NOMO-1 (cell line): ENCODE measurements at regions not wholly inside any gene's neighbourhood (a gene's known extent, or its start where the extent isn't known, plus 50 kb on each side); places are given as distances from the start of the nearest gene placed in this dataset.
"Not testable (repeated sequence)": the region's sequence is repeated elsewhere in the genome, so short reads cannot be mapped to it uniquely, and the experiment has no call there.

ENCODE experiments used
- DNase-seq, 2 experiments: peaks; one replicate each; lab custom pipeline; 2025; ENCODE audit not compliant: unreplicated experiment in 2 of 2; lab: John Stamatoyannopoulos, UW

DNA sequence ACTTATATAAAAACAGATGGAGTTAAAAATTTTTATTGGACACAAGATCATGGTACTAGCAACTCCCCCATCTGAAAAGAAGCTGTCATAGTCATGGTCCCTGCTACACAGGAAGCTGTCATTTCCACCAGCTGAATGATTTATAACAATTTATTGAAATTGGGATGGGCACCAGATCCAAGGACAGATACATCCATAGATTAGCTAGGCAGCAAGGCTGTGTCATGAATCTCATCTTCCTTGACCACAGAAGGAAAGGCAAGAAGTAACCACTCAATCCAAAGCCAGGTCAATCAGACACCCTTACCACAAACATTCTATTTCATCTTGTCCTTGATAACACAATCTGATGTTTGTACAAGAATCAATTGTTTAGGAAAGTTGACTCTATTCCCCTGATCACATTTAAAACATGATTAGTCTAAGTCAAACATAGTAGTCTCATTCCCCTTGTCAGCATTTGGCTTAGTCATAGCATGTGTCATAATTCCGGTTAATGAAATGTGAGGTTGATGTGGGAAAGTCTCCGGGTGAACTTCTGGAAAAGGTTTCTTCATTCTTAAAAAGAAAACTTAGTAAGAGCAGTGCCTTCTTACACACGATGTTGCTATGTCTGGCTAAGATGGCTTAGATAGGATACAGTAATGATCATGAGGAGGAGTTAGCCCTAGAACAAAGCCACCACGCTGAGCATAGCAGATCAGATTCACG, 462.6 kb upstream of the PAPPA start:
- DNase-seq, result no peak

DNA sequence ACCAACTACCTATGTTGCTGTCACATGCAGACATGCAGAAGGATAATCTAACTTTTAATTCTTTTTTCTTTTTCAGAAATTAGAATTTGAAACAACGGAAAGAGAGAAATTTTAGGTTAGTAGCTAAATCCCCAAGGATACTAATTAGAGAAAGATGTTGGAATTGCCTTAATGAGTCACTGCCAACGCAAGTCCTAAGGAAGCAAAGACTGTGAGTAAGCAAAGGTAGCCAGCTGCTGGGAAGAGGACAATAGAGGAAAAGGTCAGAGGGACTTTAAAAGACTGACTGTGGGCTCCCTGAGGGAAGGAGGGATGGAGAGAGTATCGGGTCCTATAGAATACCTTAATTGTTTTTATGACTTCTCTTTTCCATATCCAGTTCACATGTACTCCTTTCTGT, 461.9 kb upstream of the PAPPA start:
- no peak for DNase-seq

DNA sequence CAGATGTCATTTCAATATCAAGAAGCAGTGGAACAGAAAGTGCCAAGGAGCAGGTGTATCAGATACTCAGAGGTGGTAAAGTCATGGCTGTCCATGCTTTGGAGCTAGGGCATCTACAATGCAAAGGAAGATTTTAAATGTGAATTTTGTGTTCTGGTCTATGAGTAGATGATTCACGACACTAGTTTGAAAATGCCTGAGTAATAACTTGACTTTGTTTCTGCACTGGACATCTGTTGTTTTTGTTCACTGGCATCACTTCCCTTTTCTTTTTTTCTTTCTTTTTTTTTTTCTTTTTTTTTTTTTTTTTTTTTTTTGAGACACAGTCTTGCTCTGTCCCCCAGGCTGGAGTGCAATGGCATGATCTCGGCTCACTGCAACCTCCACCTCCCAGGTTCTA, 460.7 kb upstream of the PAPPA start:
- DNase-seq, result not testable (repeated sequence)

DNA sequence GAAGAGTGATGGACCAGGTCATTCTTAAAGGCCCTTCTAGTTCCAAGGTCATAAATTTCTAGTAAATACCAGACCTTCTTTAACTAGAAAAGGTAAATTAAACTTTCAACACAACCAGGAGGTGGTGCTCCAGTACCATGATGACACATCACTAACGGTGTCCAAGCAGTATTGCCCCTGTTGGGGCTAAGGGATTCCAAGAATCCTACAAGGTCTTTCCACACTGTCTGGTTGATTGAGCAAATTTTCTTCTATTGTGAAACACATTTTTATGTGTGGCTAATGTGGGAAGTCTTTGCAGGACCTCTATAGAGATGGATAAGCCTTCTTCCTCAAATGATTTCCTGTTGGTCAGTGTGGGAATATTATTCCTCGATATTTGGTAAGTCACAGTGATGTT, 459.6 kb upstream of the PAPPA start:
- DNase-seq, result no peak

DNA sequence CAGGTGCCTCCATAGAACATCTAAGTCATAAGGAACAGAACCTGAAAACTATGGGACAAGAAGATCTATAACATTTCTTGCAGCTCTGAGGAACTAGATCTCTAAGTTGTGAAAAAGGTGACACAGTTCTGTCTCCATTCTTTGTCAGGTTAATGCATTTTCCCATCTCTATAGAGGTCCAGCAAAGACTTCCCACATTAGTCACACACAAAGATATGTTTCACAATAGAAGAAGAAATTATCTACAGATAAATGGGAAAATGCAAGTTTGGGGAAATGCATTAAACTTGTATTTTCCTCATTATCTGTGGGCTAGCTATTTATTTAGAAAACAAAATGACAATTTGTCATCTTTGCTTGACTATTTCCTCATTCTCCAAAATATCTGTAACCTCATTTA, 458.6 kb upstream of the PAPPA start:
- DNase-seq, result no peak

DNA sequence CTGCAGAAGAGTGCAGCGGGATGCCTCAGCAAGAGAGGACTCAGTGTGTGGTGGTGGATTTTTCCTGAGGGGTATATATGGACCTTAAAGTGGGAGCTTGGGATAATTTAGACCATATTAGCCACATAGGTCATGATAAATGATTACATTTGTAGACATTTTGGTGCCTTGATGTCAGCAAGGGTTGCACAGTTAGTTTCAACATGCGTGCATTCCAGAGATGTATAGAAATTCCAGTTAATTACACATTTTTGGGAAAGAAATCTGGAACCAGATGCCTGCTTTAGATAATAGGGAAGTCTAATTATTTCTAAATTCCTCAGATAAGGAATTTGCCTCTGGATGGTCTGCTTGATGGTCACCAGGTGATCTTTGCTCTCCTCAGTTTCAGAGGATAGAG, 440.6 kb upstream of the PAPPA start:
- DNase-seq, result no peak

DNA sequence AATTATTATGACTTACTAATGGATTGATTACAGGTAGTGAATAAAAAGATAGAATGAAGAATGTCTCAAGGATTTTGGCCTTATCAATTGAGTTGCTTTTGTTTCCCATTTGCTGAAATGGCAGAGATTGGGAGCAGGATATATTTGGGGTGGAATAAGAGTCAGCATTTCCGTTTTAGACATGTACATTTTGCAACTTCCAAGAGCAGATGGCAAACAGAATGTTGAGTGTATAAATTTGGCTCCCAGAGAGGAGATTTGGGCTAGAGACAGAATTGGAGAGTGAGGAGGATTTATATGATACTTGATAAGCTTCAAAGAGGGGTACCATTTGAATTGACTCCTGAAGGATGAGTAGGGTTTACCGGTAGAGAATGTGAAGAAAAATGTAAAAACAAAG, 437.9 kb upstream of the PAPPA start:
- no peak for DNase-seq

DNA sequence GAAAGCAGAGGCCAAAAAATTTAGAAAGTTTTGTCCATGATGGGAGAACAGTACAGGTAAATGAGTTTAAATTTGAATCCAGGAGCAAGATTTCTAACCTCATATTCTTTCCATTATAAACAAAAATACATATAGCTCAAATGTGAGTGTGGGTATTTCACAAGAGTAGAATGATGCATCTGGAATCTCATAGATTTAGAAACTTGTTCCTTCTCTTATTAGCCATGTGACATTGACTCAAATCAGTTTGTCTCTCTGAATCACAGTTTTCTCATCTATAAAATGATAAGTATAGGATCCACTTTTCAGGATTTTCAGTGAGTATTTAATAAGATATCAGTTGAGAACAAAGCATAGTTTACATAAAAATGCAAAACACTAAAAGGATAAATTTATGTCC, 436.3 kb upstream of the PAPPA start:
- no peak for DNase-seq

DNA sequence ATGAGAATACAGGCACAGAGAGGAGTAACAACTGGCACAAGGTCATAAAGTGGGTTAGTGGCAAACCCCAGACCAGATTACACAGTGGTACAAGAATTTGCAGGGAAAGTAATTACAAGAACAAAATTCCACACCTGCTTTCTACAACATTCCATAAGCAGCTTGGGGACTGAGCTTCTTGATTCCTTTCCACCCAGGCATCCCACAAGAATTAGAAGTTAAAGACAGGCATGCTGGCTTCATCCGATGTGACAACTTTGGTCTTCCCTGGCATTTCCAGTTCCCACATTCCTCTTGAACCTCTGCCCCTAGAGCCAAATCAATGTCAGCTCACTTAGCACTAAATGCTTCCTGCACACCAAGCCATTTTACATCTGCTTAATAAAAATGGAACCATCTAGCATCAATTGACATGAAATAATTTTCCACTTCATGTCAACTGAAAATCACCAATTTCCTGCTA, 435.8 kb upstream of the PAPPA start:
- DNase-seq, result no peak

DNA sequence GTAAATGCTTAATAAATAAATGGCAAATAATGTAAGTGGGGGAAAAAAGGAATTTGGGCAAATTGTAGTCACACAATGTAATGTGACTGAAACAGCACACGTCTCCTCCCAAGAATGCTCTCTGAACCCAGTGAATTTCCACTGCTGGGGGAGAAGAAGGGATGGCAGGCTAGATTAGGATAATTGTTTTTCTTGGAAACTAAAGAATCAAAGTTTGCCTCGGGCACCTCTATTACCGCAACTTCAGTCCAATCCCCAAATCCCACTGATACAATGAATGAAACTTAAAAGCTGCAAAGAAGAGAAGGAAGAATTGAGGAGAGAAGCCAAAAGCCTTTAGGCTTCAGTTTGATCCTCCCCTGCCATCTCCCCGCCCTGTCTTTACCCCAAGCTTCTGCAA, 423.2 kb upstream of the PAPPA start:
- DNase-seq, result no peak

DNA sequence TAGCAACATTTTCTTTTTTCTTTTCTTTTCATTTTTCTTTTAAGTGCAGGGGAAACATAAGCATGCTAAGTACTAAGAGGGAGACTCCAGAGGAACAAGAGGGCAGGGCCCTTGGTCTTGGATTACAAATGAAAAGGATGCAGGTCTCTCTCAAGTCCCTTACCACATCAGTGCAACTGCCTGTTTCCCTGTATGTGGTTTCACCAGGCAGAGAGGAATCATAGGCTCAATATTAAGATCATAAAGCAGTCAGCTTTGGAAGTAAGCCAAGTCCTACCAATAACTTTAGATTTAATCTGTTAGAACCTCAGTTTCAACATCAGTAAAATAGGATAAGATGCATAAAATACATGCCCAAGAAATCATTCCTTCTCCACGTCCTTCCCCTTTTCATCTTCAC, 422.7 kb upstream of the PAPPA start:
- DNase-seq, result no peak

DNA sequence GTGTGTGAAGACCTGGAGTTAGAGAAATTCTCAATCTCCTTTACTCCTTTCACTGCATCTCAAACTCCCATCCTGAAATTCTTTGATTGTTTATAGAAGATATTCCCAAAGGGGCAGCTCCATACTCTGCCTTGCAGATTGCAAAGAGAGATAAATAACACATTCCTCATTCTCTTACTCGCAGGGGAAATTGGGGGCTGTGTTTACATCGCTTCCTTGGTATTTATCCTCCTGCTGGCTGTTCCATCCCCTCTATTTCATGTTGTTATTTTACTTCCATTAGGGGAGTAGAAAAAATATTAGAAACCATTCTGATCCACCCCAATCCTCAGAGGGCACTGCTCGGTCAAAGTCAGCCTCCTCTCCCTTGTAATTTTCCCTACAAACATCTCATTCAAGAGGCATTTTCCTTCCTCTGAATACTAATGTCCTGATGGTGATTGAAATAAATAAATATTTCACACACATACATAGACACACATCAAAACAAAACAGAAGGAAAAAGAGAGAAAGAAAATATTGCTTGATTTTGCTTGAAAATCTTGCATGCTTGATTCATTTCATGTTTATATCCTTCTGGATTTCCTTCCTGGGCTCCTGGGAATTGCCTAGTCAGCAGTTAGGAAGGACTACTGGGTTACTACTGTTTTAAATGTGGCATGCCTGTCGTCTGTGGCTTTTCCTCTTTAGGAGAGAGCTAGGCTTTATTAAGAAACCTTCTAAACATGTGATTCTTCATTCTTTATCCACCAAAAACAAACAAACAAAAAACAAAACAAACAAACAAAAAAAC, 420.1 kb upstream of the PAPPA start:
- no peak for DNase-seq

DNA sequence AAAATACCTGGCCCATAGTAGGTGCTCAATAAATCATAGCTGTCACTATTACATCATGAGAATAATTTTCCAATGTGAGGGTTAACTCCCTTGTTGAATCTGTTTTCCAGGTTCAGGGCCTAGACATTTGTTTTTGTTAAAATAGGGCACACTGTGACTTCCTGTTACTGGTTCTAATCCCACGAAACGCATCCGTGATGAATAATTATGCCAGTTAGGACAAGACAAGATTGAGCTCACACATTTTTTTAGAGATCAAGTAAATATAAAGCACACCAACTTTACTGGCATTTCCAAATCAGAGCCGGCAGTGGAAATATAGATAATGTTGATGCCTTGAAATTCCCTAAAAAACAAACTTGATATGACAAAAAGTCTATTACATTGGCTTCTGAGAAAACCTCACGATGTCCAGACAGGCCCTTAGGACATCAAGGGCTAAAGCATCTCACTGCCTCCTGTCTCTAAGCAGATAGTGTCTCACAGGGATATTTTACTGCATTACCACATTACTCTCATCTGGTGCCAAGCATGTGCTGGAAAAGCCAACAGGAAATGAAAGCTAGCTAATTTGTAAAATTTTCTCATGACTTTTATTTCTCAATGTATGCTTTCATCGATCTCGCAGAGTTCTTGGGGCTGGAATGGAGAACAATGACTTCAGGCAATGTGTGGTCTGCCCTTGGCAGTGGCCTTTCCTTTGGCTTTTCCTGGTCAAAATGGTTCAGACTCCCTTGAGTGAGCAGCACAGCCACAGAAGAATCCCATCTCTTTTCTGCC, 414.3 kb upstream of the PAPPA start:
- no peak for DNase-seq

DNA sequence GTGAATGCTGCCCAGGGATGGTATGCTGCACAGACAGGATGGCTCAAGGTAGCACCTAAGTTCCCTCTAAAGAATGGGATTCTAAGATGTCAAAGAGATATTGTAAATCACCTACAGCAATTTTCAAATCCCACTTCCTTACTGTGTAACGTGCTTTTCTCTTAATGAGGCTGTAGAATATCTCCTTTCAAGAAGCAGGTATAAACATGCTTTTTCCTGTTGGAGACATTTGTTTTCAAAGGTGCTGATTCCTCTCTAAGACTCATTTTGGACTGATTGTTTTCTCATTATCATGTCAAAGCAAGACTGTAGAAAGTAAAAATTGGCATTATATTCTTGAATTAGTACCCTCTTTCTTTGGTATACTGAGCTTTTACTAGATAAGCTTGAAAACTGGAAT, 412.6 kb upstream of the PAPPA start:
- DNase-seq, result no peak

DNA sequence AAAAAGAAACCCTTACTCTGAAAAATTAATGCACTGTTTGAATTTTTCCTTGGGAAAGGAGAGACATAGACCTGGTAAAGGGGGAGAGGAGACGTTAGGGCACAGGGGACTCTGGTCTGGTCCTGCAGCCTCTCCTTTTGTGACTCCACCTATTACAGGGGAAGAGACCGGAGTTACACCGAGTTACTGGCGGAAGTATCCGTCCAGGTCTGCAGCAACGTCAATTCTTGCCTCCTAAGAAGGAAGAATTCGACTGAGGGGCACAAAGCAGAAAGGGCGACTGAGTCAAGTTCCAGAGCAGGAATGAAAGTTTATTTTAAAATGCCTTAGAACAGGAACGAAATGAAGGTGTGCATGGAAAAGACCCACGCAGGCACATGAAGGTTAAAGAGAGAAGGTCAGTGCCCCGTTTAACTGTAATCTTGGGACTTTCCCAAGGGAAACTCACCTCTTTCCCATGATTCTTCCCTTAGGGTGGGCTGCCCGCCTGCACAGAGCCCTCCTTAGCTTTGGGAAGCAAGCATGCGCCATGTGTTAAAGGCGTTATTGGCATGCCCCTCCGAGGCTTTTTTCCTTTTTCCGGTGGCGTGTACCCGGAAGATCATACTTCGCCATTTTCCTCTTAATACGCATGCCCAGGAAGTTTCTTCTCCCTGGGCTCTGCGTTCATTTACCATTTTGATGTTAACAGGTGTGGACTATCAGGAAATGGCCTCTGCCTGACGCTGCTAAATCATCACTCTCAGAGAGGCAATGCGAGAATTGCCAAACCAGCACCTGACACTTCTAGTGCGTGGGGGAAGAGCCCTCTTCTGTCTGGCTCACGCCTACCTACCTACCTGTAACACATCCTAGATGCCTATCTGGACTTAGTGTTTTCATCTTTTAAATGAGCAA, 409.6 kb upstream of the PAPPA start:
- DNase-seq, result no peak

DNA sequence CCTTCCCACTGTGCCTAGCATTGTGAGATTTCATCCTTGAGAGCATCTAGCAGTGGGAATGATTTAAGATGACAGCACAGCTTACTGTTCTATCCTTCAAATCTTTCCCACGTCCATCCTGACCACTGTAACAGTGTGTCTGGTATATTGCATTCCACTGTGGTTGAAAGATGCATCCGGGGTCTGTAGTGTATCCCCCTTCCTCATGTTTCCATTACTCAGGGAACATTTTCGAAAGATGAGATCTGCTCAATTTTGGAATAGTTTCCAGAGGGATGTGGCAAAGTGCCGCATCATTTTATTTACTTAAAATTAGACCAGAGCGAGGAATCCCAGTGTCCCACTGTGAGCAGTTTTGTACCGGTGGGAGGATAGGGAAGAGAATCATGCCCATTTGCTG, 407.1 kb upstream of the PAPPA start:
- no peak for DNase-seq

DNA sequence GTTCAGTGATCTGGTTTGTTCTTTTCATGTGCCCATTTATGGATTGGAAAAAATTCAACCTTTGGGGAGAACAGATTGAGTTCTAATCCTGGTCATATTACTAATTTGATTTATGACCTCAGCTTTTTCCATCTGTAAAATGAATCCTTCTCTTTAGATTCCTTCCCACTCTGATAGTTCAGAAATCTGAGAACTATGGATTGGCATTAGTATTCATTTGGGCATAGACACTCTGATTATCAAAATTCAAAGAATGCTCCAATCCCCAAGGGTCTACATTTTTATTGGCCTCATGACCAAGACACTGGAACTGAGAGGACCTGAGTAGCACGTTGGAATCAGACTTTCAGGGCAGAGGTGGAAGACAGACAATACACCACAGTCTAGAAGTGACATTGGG, 405.9 kb upstream of the PAPPA start:
- no peak for DNase-seq

DNA sequence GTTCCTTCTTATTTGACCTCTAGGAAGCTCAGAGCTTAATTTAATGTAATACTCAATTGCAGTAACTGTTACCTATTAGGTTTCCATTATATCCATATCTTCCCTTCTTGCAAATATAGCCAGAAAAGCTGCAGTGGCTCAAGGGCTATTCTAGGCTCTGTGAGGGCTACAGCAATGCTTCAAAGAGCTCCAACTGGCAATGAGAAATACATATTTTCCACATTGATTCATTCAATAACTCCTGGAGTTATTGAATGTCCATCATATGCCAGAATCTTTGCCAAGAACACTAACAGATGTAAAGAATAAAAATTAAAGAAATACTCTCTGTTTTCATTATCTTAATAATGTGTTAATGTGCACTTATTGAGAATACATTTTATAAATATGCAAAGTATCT, 396.9 kb upstream of the PAPPA start:
- no peak for DNase-seq

DNA sequence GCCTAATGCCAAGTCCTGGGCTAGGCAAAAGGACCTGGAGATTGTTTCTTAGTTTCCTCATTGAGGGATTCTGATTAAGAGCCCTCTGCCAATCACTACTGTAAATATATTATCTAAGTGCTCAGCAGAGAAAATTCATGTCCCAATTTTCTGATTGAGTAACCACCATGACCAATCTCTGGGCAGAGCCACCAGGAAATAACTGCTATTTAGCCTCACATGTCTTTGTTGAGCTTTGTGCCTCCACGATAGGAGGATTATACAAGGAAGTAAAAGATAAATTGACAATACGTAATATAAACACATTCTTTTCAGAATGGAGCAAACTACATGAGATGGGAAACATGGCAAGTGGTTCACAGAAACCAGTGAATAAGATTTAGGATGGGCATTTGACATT, 396.1 kb upstream of the PAPPA start:
- no peak for DNase-seq

DNA sequence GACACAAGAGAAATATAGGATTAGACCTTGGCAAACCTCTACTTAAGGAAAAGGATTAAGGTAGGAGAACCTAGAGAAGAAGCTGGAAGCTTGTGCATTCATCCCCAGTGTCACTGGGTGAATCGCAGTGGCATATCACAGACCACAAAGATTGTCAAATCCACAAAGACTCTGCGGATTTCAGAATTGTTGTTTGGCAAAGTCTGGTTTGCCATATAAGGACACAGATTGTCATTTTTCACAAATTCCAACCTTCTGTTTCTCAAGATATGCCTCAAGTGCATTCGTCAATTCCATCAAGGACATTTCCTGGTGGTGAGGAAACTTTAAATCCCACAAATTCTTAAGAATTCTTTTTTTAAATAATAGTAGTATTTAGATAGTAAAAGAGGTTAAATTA, 395.1 kb upstream of the PAPPA start:
- DNase-seq, result no peak

DNA sequence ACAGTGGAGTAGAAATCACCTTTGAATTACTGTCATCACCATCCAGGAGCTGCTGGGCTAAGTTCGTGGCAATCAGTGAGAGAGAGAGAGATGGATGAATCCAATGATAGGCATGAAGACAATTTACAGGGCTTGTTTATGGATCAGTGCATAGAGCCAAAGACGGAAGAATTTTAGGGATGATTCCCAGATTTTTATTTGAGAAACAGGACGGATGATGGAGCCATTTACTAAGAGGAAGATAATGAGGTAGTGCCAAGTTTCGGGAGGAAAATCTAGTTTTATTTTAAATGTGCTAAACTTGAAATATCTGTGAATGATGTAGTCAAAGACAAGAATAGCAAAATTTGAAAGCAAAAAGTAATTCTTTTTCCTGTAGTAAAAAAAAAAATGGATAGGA, 394.2 kb upstream of the PAPPA start:
- DNase-seq, result no peak
